WTC11 (cell line): ENCODE measurements at regions not wholly inside any gene's neighbourhood (a gene's known extent, or its start where the extent isn't known, plus 50 kb on each side); places are given as distances from the start of the nearest gene placed in this dataset.

ENCODE experiments used
- CTCF ChIP-seq: fragments of 200-600 bp; IDR thresholded peaks from 2 replicates; pipeline ENCODE4 v1.8.0; 2022; ENCODE audit warnings: antibody characterized with exemption
- E2F5 ChIP-seq: sonication (generic); formaldehyde crosslinking; IDR thresholded peaks from 2 replicates; pipeline ENCODE4 v1.8.1; 2022; ENCODE audit warnings: mild to moderate bottlenecking, moderate library complexity, missing genetic modification reagents
- ETV6 ChIP-seq: sonication (generic); formaldehyde crosslinking; IDR thresholded peaks from 2 replicates; pipeline ENCODE4 v1.8.1; 2022; ENCODE audit warnings: mild to moderate bottlenecking, missing genetic modification reagents
- MAX ChIP-seq: sonication (generic); formaldehyde crosslinking; IDR thresholded peaks from 2 replicates; pipeline ENCODE4 v1.8.0; 2022; ENCODE audit warnings: mild to moderate bottlenecking, missing genetic modification reagents
- NFYB ChIP-seq: sonication (generic); formaldehyde crosslinking; conservative IDR thresholded peaks from 2 replicates; pipeline ENCODE4 v1.8.0; 2022; ENCODE audit warnings: low read depth, missing genetic modification reagents
- PRDM15 ChIP-seq: sonication (generic); formaldehyde crosslinking; IDR thresholded peaks from 2 replicates; pipeline ENCODE4 v1.8.0; 2022; ENCODE audit warnings: missing genetic modification reagents
- RORB ChIP-seq: fragments of 250-450 bp; sonication (Bioruptor Pico); IDR thresholded peaks from 2 replicates; pipeline ENCODE4 v1.9.0; 2021; ENCODE audit warnings: mild to moderate bottlenecking
- SMAD3 ChIP-seq: sonication (generic); formaldehyde crosslinking; IDR thresholded peaks from 2 replicates; pipeline ENCODE4 v1.8.0; 2022; ENCODE audit warnings: missing genetic modification reagents, mild to moderate bottlenecking, borderline replicate concordance
- SOX15 ChIP-seq: fragments of 250-450 bp; sonication (Bioruptor Pico); IDR thresholded peaks from 2 replicates; pipeline ENCODE4 v1.9.0; 2021; ENCODE audit warnings: mild to moderate bottlenecking
- SP1 ChIP-seq: sonication (generic); formaldehyde crosslinking; conservative IDR thresholded peaks from 2 replicates; pipeline ENCODE4 v1.8.1; 2022; ENCODE audit warnings: missing genetic modification reagents
- TP53 ChIP-seq: sonication (generic); formaldehyde crosslinking; IDR thresholded peaks from 2 replicates; pipeline ENCODE4 v1.8.1; 2023; ENCODE audit warnings: mild to moderate bottlenecking, missing genetic modification reagents
- ZNF121 ChIP-seq: sonication (generic); formaldehyde crosslinking; IDR thresholded peaks from 2 replicates; pipeline ENCODE4 v1.8.0; 2023; ENCODE audit warnings: missing genetic modification reagents
- ZNF219 ChIP-seq: sonication (generic); formaldehyde crosslinking; IDR thresholded peaks from 2 replicates; pipeline ENCODE4 v1.8.0; 2023; ENCODE audit warnings: missing genetic modification reagents, mild to moderate bottlenecking, borderline replicate concordance

- TF ChIP-seq ETV6 (CRISPR knock-in tag) (no peak), NFYB (no peak), MAX (no peak), TP53 (CRISPR knock-in tag) (no peak), SMAD3 (CRISPR knock-in tag) (no peak), CTCF (no peak), ZNF219 (CRISPR knock-in tag) (no peak), SOX15 (CRISPR knock-in tag) (no peak), RORB (CRISPR knock-in tag) (no peak), SP1 (no peak), ZNF121 (CRISPR knock-in tag) (no peak), PRDM15 (CRISPR knock-in tag) (no peak), E2F5 (no peak)
Measured at GRCh38 chr1:4557949-4558348, 96.5 kb upstream of the AJAP1 start.
